HG02610 (cell line): ENCODE measurements at regions not wholly inside any gene's neighbourhood (a gene's known extent, or its start where the extent isn't known, plus 50 kb on each side); places are given as distances from the start of the nearest gene placed in this dataset.

ENCODE experiments used
- ATAC-seq: cut with Tn5 transposase; IDR thresholded peaks from one replicate; pipeline ENCODE4 v1.9.1; 2021; ENCODE audit warnings: mild to moderate bottlenecking, moderate library complexity; ENCODE audit not compliant: unreplicated experiment

- no peak for ATAC-seq
Observed at GRCh38 chr18:8942909-8943545, 159.5 kb upstream of the NDUFV2 start.

GRCh38 chr18:8943900-8944870 is 158.3 kb upstream of the NDUFV2 start:
- ATAC-seq, result no peak

- no peak for ATAC-seq
Observed at GRCh38 chr18:8944871-8945245, 157.6 kb upstream of the NDUFV2 start.

- ATAC-seq, result no peak
Observed at GRCh38 chr18:8945514-8945913, 157.0 kb upstream of the NDUFV2 start.

GRCh38 chr18:8946066-8946838 is 156.2 kb upstream of the NDUFV2 start:
- no peak for ATAC-seq

- ATAC-seq, result no peak
Observed at GRCh38 chr18:8947566-8947965, 154.9 kb upstream of the NDUFV2 start.

GRCh38 chr18:8948011-8948410 is 154.5 kb upstream of the NDUFV2 start:
- no peak for ATAC-seq

GRCh38 chr18:8948471-8949149 is 153.9 kb upstream of the NDUFV2 start:
- ATAC-seq, result no peak

GRCh38 chr18:8949206-8949605 is 153.3 kb upstream of the NDUFV2 start:
- no peak for ATAC-seq

GRCh38 chr18:8951491-8951890 is 151.0 kb upstream of the NDUFV2 start:
- ATAC-seq, result no peak

GRCh38 chr18:8952174-8952573 is 150.3 kb upstream of the NDUFV2 start:
- no peak for ATAC-seq

- ATAC-seq, result no peak
Observed at GRCh38 chr18:8952769-8953760, 149.4 kb upstream of the NDUFV2 start.

GRCh38 chr18:8957731-8958130 is 144.8 kb upstream of the NDUFV2 start:
- ATAC-seq, result no peak

- no peak for ATAC-seq
Observed at GRCh38 chr18:8958660-8959059, 143.8 kb upstream of the NDUFV2 start.

GRCh38 chr18:8959551-8960135 is 142.9 kb upstream of the NDUFV2 start:
- no peak for ATAC-seq

- ATAC-seq, result no peak
Observed at GRCh38 chr18:8960740-8961657, 141.5 kb upstream of the NDUFV2 start.

- ATAC-seq, result no peak
Observed at GRCh38 chr18:8962192-8962779, 140.2 kb upstream of the NDUFV2 start.
